Liver (tissue), 8 donors: ENCODE measurements at regions not wholly inside any gene's neighbourhood (a gene's known extent, or its start where the extent isn't known, plus 50 kb on each side); places are given as distances from the start of the nearest gene placed in this dataset.

Experiments used
- DNase-seq: peaks from one replicate; pipeline ENCODE4 v3.0.0-alpha.2; 2017; ENCODE audit warnings: low spot score
- H3K27ac ChIP-seq, 2 donors: one replicate each; pipeline ENCODE4 v1.7.0; 2013; ENCODE audit warnings: inconsistent platforms in 2 of 2, low read length in 2 of 2, control low read depth in 1 of 2, low read depth in 1 of 2, mild to moderate bottlenecking in 1 of 2
- H3K27me3 ChIP-seq, 4 donors: one replicate each; pipeline versions ENCODE4 v1.6.1 to v1.7.0; 2013; ENCODE audit warnings: low read length in 3 of 4, inconsistent platforms in 1 of 4, mild to moderate bottlenecking in 1 of 4, moderate library complexity in 1 of 4; ENCODE audit not compliant: control insufficient read depth in 4 of 4, insufficient read depth in 4 of 4
- H3K36me3 ChIP-seq, 4 donors: one replicate each; pipeline versions ENCODE4 v1.6.1 to v1.7.0; 2013; ENCODE audit warnings: low read length in 3 of 4, mild to moderate bottlenecking in 3 of 4, low read depth in 1 of 4, moderate library complexity in 1 of 4; ENCODE audit not compliant: control insufficient read depth in 4 of 4, insufficient read depth in 3 of 4
- H3K4me1 ChIP-seq, 4 donors: one replicate each; pipeline versions ENCODE4 v1.6.1 to v1.7.0; 2013; ENCODE audit warnings: low read length in 3 of 4, mild to moderate bottlenecking in 3 of 4, moderate library complexity in 1 of 4; ENCODE audit not compliant: control insufficient read depth in 4 of 4, insufficient read depth in 4 of 4
- H3K4me3 ChIP-seq, 3 donors: one replicate each; pipeline versions ENCODE4 v1.6.1 to v1.7.0; 2013; ENCODE audit warnings: low read length in 3 of 3, control low read depth in 1 of 3, low read depth in 1 of 3, mild to moderate bottlenecking in 1 of 3
- H3K9ac ChIP-seq, 2 donors: one replicate each; pipeline ENCODE4 v1.7.0; 2013; ENCODE audit warnings: low read length in 2 of 2, mild to moderate bottlenecking in 2 of 2, moderate library complexity in 2 of 2, control low read depth in 1 of 2, low read depth in 1 of 2
- H3K9me3 ChIP-seq, 4 donors: one replicate each; pipeline versions ENCODE4 v1.6.1 to v1.7.0; 2013; ENCODE audit warnings: low read length in 3 of 4; ENCODE audit not compliant: control insufficient read depth in 4 of 4
- EGR1 ChIP-seq, 2 donors: IDR thresholded peaks; 2 replicates each; pipeline ENCODE4 v1.6.1; 2016 to 2018; ENCODE audit warnings: antibody characterized with exemption in 2 of 2, low read depth in 2 of 2
- FOXA1 ChIP-seq: IDR thresholded peaks from 2 replicates; pipeline ENCODE4 v1.6.1; 2016; ENCODE audit warnings: antibody characterized with exemption
- FOXA2 ChIP-seq: IDR thresholded peaks from 2 replicates; pipeline ENCODE4 v1.6.1; 2016; ENCODE audit warnings: antibody characterized with exemption
- GABPA ChIP-seq, 2 donors: IDR thresholded peaks in 1 of 2; conservative IDR thresholded peaks in 1 of 2; 2 replicates each; pipeline ENCODE4 v1.6.1; 2016; ENCODE audit warnings: antibody characterized with exemption in 2 of 2, mild to moderate bottlenecking in 1 of 2, moderate library complexity in 1 of 2
- HNF4A ChIP-seq, 2 donors: conservative IDR thresholded peaks; 2 replicates each; pipeline ENCODE4 v1.6.1; 2016; ENCODE audit warnings: antibody characterized with exemption in 2 of 2, mild to moderate bottlenecking in 2 of 2
- HNF4G ChIP-seq: IDR thresholded peaks from 2 replicates; pipeline ENCODE4 v1.6.1; 2016; ENCODE audit warnings: antibody characterized with exemption
- JUND ChIP-seq, 2 donors: IDR thresholded peaks; 2 replicates each; pipeline ENCODE4 v1.6.1; 2016; ENCODE audit warnings: antibody characterized with exemption in 2 of 2
- MAX ChIP-seq: IDR thresholded peaks from 2 replicates; pipeline ENCODE4 v1.6.1; 2016; ENCODE audit warnings: antibody characterized with exemption
- NR2F2 ChIP-seq: IDR thresholded peaks from 2 replicates; pipeline ENCODE4 v1.6.1; 2016; ENCODE audit warnings: antibody characterized with exemption
- RAD21 ChIP-seq, 2 donors: IDR thresholded peaks; 2 replicates each; pipeline ENCODE4 v1.6.1; 2016; ENCODE audit warnings: antibody characterized with exemption in 2 of 2, mild to moderate bottlenecking in 2 of 2
- RXRA ChIP-seq, 2 donors: IDR thresholded peaks; 2 replicates each; pipeline ENCODE4 v1.6.1; 2017 to 2018; ENCODE audit warnings: antibody characterized with exemption in 2 of 2, mild to moderate bottlenecking in 1 of 2
- SP1 ChIP-seq: IDR thresholded peaks from 2 replicates; pipeline ENCODE4 v1.6.1; 2018; ENCODE audit warnings: antibody characterized with exemption, mild to moderate bottlenecking
- TAF1 ChIP-seq: conservative IDR thresholded peaks from 2 replicates; pipeline ENCODE4 v1.6.1; 2016; ENCODE audit warnings: antibody characterized with exemption, mild to moderate bottlenecking
- YY1 ChIP-seq: IDR thresholded peaks from 2 replicates; pipeline ENCODE4 v1.6.1; 2016; ENCODE audit warnings: antibody characterized with exemption, mild to moderate bottlenecking
- ZBTB33 ChIP-seq: IDR thresholded peaks from 2 replicates; pipeline ENCODE4 v1.6.1; 2016; ENCODE audit warnings: antibody characterized with exemption
- WGBS: extraction: QIAGEN DNeasy Blood & Tissue Kit; methylation state at CpG from one replicate; pipeline ENCODE4 v1.1.7; 2013; 5-methylcytosine and 5-hydroxymethylcytosine counted together
- TF ChIP-seq, protein P1 (sequence below): fragments of 150-350 bp; IDR thresholded peaks from 2 replicates; pipeline ENCODE4 v1.5.1; 2017; ENCODE audit warnings: improper control_type of control experiment, low read depth, low read length; ENCODE audit not compliant: missing input control
- TF ChIP-seq, protein P2 (sequence below): IDR thresholded peaks from 2 replicates; pipeline ENCODE4 v1.6.1; 2016; ENCODE audit warnings: antibody characterized with exemption
- TF ChIP-seq, protein P3 (sequence below): IDR thresholded peaks from 2 replicates; pipeline ENCODE4 v1.6.1; 2016; ENCODE audit warnings: antibody characterized with exemption, mild to moderate bottlenecking
- donor health status: healthy.
- donor health status: healthy.
- donor health status: healthy.
- donor health status: healthy.
- donor health status: healthy.

DNA sequence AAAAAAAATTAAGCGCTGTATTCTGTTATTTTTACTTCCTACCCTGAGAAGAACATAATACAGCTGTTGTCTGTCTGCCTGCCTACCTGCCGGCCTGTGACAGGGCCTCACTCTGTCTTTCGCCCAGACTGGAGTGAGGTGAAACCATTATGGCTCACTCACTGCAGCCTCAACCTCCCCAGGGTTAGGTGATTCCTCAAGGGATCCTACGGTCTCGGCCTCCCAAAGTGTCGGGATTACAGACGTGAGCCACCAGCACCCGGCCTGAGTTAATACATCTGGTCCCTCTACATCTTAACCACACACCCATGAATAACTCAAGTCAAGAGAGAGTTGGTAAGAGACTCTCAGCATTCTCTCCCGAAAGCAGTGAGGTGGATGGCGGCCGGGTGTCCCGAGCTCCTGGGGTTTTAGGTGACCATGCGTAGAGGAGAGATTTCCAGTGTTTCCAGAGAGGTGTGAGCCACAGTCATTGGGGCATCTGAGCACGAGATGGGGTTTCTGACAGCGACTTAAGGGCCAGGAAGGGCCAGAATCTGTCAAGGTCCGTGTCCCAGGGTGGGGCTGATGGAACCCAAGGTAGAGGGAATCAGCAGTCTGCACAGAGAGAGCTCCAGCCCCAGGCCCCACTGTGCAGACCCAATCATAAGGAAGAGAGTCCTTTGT lies 1954.4 kb upstream of the DEFB115 start:
- no peak overlapping the region for H3K4me3 ChIP-seq
- no peak for DNase-seq
- H3K27ac ChIP-seq, result no peak overlapping the region
- WGBS, result 70% methylated on average over 16 of the region's 16 CpGs
- H3K9ac ChIP-seq, result no peak overlapping the region
- no peaks in the 10 kb centered on the region for H3K4me1 ChIP-seq
- TF ChIP-seq, protein P1, sequence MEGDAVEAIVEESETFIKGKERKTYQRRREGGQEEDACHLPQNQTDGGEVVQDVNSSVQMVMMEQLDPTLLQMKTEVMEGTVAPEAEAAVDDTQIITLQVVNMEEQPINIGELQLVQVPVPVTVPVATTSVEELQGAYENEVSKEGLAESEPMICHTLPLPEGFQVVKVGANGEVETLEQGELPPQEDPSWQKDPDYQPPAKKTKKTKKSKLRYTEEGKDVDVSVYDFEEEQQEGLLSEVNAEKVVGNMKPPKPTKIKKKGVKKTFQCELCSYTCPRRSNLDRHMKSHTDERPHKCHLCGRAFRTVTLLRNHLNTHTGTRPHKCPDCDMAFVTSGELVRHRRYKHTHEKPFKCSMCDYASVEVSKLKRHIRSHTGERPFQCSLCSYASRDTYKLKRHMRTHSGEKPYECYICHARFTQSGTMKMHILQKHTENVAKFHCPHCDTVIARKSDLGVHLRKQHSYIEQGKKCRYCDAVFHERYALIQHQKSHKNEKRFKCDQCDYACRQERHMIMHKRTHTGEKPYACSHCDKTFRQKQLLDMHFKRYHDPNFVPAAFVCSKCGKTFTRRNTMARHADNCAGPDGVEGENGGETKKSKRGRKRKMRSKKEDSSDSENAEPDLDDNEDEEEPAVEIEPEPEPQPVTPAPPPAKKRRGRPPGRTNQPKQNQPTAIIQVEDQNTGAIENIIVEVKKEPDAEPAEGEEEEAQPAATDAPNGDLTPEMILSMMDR, result no peak
- TF ChIP-seq, protein P2, sequence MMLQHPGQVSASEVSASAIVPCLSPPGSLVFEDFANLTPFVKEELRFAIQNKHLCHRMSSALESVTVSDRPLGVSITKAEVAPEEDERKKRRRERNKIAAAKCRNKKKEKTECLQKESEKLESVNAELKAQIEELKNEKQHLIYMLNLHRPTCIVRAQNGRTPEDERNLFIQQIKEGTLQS, result no peak
- TF ChIP-seq JUND (IDR thresholded peaks at IDR 0.05), result no peak
- TF ChIP-seq HNF4G, result no peak
- TF ChIP-seq SP1, result no peak
- no peak for TF ChIP-seq RAD21 (IDR thresholded peaks at IDR 0.05)
- TF ChIP-seq FOXA1, result no peak
- no peak for TF ChIP-seq GABPA (IDR thresholded peaks at IDR 0.05 in 1 of 2, conservative IDR thresholded peaks at IDR 0.05 in 1 of 2)
- TF ChIP-seq MAX, result no peak
- TF ChIP-seq EGR1 (IDR thresholded peaks at IDR 0.05; ENCODE audit: low read depth in 2 of 2), result no peak
- no peak for TF ChIP-seq TAF1
- no peaks in the 10 kb centered on the region for H3K36me3 ChIP-seq
- peaks cover 0 to 10% (median 5%) of the 10 kb centered on the region in 4 donors for H3K9me3 ChIP-seq
- no peaks in the 10 kb centered on the region for H3K27me3 ChIP-seq

DNA sequence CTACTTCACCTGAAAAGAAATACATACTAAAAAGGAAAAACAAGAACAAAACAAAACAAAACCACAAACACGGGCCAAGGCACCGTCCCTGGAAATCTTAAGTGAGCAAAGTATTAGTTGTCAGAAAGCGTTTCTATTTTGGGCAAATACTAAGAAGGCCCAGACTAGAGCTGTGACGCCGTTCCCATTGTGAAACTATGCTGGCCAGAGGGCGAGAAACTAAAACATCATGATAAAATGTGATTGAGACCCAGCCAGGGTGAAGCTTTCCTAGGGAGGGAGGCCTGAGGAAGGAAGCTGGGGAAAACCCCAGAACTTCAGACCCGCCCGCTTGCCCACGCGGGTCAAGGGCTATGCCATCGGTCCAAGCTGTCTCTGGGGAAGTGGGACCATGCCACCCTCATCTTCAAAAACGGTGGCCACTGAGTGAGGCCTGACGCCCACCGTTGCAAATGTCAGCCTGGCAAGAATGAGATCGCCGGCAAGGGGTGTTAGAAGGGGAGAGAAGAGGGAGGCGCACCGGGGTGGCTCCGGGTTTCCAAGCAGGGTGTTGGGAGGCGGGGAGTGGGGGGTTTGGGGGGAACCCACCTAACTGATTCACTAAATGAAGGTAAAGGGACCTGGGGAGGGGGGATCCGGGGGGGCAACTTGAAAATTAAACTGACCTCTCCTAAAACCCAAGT lies 1950.9 kb upstream of the DEFB115 start:
- Histone ChIP-seq H3K27ac (no peak overlapping the region), H3K27me3 (no peaks in the 10 kb centered on the region), H3K4me3 (no peak overlapping the region), H3K36me3 (no peaks in the 10 kb centered on the region), H3K9me3 (peaks cover 0 to 3% (median 0%) of the 10 kb centered on the region in 4 donors), H3K4me1 (no peaks in the 10 kb centered on the region), H3K9ac (no peak overlapping the region)
- TF ChIP-seq HNF4A (conservative IDR thresholded peaks at IDR 0.05) (no peak), NR2F2 (no peak), TAF1 (no peak), HNF4G (no peak), YY1 (no peak), FOXA1 (no peak), GABPA (IDR thresholded peaks at IDR 0.05 in 1 of 2, conservative IDR thresholded peaks at IDR 0.05 in 1 of 2) (no peak), JUND (IDR thresholded peaks at IDR 0.05) (no peak), SP1 (no peak), FOXA2 (no peak), MAX (no peak), RXRA (IDR thresholded peaks at IDR 0.05) (no peak), RAD21 (IDR thresholded peaks at IDR 0.05) (no peak), ZBTB33 (no peak), EGR1 (IDR thresholded peaks at IDR 0.05; ENCODE audit: low read depth in 2 of 2) (no peak)
- TF ChIP-seq, protein P3, sequence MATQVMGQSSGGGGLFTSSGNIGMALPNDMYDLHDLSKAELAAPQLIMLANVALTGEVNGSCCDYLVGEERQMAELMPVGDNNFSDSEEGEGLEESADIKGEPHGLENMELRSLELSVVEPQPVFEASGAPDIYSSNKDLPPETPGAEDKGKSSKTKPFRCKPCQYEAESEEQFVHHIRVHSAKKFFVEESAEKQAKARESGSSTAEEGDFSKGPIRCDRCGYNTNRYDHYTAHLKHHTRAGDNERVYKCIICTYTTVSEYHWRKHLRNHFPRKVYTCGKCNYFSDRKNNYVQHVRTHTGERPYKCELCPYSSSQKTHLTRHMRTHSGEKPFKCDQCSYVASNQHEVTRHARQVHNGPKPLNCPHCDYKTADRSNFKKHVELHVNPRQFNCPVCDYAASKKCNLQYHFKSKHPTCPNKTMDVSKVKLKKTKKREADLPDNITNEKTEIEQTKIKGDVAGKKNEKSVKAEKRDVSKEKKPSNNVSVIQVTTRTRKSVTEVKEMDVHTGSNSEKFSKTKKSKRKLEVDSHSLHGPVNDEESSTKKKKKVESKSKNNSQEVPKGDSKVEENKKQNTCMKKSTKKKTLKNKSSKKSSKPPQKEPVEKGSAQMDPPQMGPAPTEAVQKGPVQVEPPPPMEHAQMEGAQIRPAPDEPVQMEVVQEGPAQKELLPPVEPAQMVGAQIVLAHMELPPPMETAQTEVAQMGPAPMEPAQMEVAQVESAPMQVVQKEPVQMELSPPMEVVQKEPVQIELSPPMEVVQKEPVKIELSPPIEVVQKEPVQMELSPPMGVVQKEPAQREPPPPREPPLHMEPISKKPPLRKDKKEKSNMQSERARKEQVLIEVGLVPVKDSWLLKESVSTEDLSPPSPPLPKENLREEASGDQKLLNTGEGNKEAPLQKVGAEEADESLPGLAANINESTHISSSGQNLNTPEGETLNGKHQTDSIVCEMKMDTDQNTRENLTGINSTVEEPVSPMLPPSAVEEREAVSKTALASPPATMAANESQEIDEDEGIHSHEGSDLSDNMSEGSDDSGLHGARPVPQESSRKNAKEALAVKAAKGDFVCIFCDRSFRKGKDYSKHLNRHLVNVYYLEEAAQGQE, result no peak
- TF ChIP-seq, protein P1, result no peak
- TF ChIP-seq, protein P2, result no peak
- DNase-seq, result no peak
- 29% methylated on average over 21 of the region's 21 CpGs for WGBS
